Testis (tissue), 2 donors: ENCODE measurements at regions not wholly inside any gene's neighbourhood (a gene's known extent, or its start where the extent isn't known, plus 50 kb on each side); places are given as distances from the start of the nearest gene placed in this dataset.

ENCODE experiments used
- DNase-seq: peaks from one replicate; pipeline ENCODE4 v3.0.0-alpha.2; 2019
- H3K27ac ChIP-seq, 2 donors: fragments of 200-600 bp; sonication (generic); one replicate each; pipeline ENCODE4 v1.5.1; 2019
- H3K27me3 ChIP-seq: fragments of 200-600 bp; sonication (generic); one replicate; pipeline ENCODE4 v1.5.1; 2019
- H3K36me3 ChIP-seq: fragments of 200-600 bp; sonication (generic); one replicate; pipeline ENCODE4 v1.5.1; 2017; ENCODE audit warnings: low read depth; ENCODE audit errors: missing control alignments
- H3K4me1 ChIP-seq: fragments of 200-600 bp; sonication (generic); one replicate; pipeline ENCODE4 v1.5.1; 2019
- H3K4me3 ChIP-seq, 2 donors: fragments of 200-600 bp; sonication (generic); one replicate each; pipeline ENCODE4 v1.5.1; 2017 to 2019
- H3K9me3 ChIP-seq: fragments of 200-600 bp; sonication (generic); one replicate; pipeline ENCODE4 v1.5.1; 2017
- POLR2A ChIP-seq: fragments of 450-650 bp; IDR thresholded peaks from one replicate; pipeline ENCODE4 v1.6.1; 2017; ENCODE audit warnings: antibody characterized with exemption, mild to moderate bottlenecking, moderate library complexity
- WGBS, 2 donors: methylation state at CpG; one replicate each; pipeline ENCODE4 v1.1.5; 2018; 5-methylcytosine and 5-hydroxymethylcytosine counted together
- intact Hi-C: fragments of 100-400 bp; cut with DNase I; formaldehyde crosslinking; loops from one replicate; pipeline ENCODE4 v1.15.1; 2023; ENCODE audit warnings: low total_unique reads
- TF ChIP-seq, protein P1 (sequence below), 3 experiments: fragments of 450-650 bp in 2 of 3; fragments of 200-600 bp in 1 of 3; sonication (generic) in 1 of 3; IDR thresholded peaks; one replicate each; pipeline ENCODE4 v1.5.1; 2016 to 2019; ENCODE audit warnings: antibody characterized with exemption in 3 of 3, mild to moderate bottlenecking in 2 of 3, moderate library complexity in 1 of 3

DNA sequence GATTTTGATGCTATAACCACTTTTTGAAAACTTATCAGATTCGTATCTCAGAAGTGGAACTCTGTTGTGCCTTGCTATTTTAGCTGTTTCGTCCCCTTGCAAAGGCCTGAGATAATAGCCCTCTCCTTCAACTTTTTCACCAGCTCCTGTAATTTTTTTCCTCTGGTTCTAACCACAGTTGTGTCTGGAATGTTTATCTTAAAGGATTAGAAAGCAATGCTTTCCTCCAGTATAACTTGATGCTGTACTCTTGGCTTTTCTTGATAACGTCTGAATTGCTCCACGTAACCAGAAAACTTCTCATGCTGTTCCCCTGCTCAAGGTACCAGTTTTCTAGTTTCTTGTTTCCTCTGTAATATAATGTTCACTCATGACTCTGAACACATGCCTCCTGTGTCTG lies 209.4 kb downstream of the DTWD2 start:
- Histone ChIP-seq H3K9me3 (no peaks in the 10 kb centered on the region), H3K27ac (no peak overlapping the region), H3K4me1 (no peaks in the 10 kb centered on the region), H3K36me3 (no peaks in the 10 kb centered on the region), H3K4me3 (no peak overlapping the region), H3K27me3 (no peaks in the 10 kb centered on the region)
- DNase-seq: no peak
- 59 to 76% methylated on average over 4 of the region's 4 CpGs for WGBS, 2 donors
- intact Hi-C loops: no loop called here
- TF ChIP-seq POLR2A: no peak
- TF ChIP-seq, protein P1, sequence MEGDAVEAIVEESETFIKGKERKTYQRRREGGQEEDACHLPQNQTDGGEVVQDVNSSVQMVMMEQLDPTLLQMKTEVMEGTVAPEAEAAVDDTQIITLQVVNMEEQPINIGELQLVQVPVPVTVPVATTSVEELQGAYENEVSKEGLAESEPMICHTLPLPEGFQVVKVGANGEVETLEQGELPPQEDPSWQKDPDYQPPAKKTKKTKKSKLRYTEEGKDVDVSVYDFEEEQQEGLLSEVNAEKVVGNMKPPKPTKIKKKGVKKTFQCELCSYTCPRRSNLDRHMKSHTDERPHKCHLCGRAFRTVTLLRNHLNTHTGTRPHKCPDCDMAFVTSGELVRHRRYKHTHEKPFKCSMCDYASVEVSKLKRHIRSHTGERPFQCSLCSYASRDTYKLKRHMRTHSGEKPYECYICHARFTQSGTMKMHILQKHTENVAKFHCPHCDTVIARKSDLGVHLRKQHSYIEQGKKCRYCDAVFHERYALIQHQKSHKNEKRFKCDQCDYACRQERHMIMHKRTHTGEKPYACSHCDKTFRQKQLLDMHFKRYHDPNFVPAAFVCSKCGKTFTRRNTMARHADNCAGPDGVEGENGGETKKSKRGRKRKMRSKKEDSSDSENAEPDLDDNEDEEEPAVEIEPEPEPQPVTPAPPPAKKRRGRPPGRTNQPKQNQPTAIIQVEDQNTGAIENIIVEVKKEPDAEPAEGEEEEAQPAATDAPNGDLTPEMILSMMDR (IDR thresholded peaks at IDR 0.05): no peak

- DNase-seq: no peak
- Histone ChIP-seq H3K36me3 (no peaks in the 10 kb centered on the region), H3K4me1 (no peaks in the 10 kb centered on the region), H3K4me3 (no peak overlapping the region), H3K27ac (no peak overlapping the region), H3K9me3 (no peaks in the 10 kb centered on the region), H3K27me3 (no peaks in the 10 kb centered on the region)
- WGBS, 2 donors: 51 to 68% methylated on average over 3 of the region's 3 CpGs
- TF ChIP-seq POLR2A: no peak
- TF ChIP-seq, protein P1 (IDR thresholded peaks at IDR 0.05): no peak
- intact Hi-C loops: no loop called here
These were observed 211.1 kb downstream of the DTWD2 start for GRCh38 chr5:118777189-118777736.

DNA sequence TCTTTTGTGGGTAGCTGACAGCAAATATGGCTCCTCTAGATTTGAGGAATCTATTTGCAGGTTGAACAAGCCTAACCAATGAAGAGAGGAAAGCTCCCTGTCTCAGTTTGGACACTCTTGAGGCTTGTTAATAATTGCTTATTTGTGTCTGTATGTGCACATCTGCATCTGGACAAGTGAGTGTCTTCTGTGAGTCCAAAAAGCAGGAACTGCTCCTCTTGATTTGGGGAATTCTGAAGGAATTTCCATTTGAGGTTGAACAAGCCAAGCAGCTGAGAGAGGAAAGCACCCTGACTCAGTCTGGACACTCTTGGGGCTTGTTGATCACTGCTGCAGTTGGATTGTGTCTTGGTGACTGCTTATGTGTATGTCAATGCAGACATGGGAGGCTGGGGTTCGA lies 211.6 kb downstream of the DTWD2 start:
- no peak for DNase-seq
- intact Hi-C loops: no loop called here
- WGBS, 2 donors: 94 to 100% methylated on average over 1 of the region's 1 CpG
- no peaks in the 10 kb centered on the region for H3K9me3 ChIP-seq
- no peak overlapping the region for H3K4me3 ChIP-seq
- no peaks in the 10 kb centered on the region for H3K27me3 ChIP-seq
- no peaks in the 10 kb centered on the region for H3K4me1 ChIP-seq
- TF ChIP-seq, protein P1 (IDR thresholded peaks at IDR 0.05): no peak
- no peak for TF ChIP-seq POLR2A
- no peaks in the 10 kb centered on the region for H3K36me3 ChIP-seq
- H3K27ac ChIP-seq: no peak overlapping the region

- H3K9me3 ChIP-seq: no peaks in the 10 kb centered on the region
- WGBS, 2 donors: 84 to 85% methylated on average over 2 of the region's 2 CpGs
- H3K27me3 ChIP-seq: no peaks in the 10 kb centered on the region
These were observed 212.4 kb downstream of the DTWD2 start for GRCh38 chr5:118775790-118776499.

More at GRCh38 chr5:118775790-118776499, 212.4 kb downstream of the DTWD2 start:
- no peaks in the 10 kb centered on the region for H3K4me1 ChIP-seq
- DNase-seq: no peak
- no peaks in the 10 kb centered on the region for H3K36me3 ChIP-seq
- no peak overlapping the region for H3K4me3 ChIP-seq
- intact Hi-C loops: no loop called here
- no peak overlapping the region for H3K27ac ChIP-seq
- no peak for TF ChIP-seq POLR2A
- TF ChIP-seq, protein P1 (IDR thresholded peaks at IDR 0.05): no peak
